ENCODE measurements at regions not wholly inside any gene's neighbourhood (a gene's known extent, or its start where the extent isn't known, plus 50 kb on each side); places are given as distances from the start of the nearest gene placed in this dataset.

- TF ChIP-seq PATZ1 (CRISPR knock-in tag; IDR thresholded peaks at IDR 0.05; ENCODE audit: borderline replicate concordance) = peak; percentile 87
- peak; percentile 99 for TF ChIP-seq CREB5 (CRISPR knock-in tag; IDR thresholded peaks at IDR 0.05; ENCODE audit: low read depth)
- peak; percentile 57; the same call in 1 of the 2 replicates for TF ChIP-seq ZNF8 (CRISPR knock-in tag; IDR thresholded peaks at IDR 0.05)
- TF ChIP-seq ZNF70 (CRISPR knock-in tag; IDR thresholded peaks at IDR 0.05) = no peak
- 0 out of 2 replicates have a peak, but pooled peaks have one; percentile 52 for TF ChIP-seq CSDC2 (CRISPR knock-in tag; IDR thresholded peaks at IDR 0.05)
- TF ChIP-seq ZFP30 (CRISPR knock-in tag; IDR thresholded peaks at IDR 0.05) = 0 out of 2 replicates have a peak, but pooled peaks have one; percentile 1
- TF ChIP-seq BACH2 (CRISPR knock-in tag; IDR thresholded peaks at IDR 0.05; ENCODE audit: borderline replicate concordance) = no peak
- peak; percentile 34; the same call in 1 of the 2 replicates for TF ChIP-seq TOX (CRISPR knock-in tag; IDR thresholded peaks at IDR 0.05; ENCODE audit: borderline replicate concordance)
- TF ChIP-seq TCF4 (CRISPR knock-in tag; IDR thresholded peaks at IDR 0.05; ENCODE audit: borderline replicate concordance) = peak; percentile 90
Measured at GRCh38 chr5:68872088-68872839, 221.6 kb upstream of the SLC30A5 start (continued).

- peak; percentile 37; the same call in 2 of the 3 replicates for ATAC-seq
- TF ChIP-seq ZC3H10 (CRISPR knock-in tag; IDR thresholded peaks at IDR 0.05) (no peak), CSRNP3 (CRISPR knock-in tag; IDR thresholded peaks at IDR 0.05) (no peak), ESRRG (CRISPR knock-in tag; IDR thresholded peaks at IDR 0.05) (no peak), GLIS3 (CRISPR knock-in tag; IDR thresholded peaks at IDR 0.05) (no peak), ZNF70 (CRISPR knock-in tag; IDR thresholded peaks at IDR 0.05) (no peak), CREB5 (CRISPR knock-in tag; IDR thresholded peaks at IDR 0.05; ENCODE audit: low read depth) (no peak), ARNTL (CRISPR knock-in tag; IDR thresholded peaks at IDR 0.05; ENCODE audit: borderline replicate concordance, low read depth) (no peak), ZNF8 (CRISPR knock-in tag; IDR thresholded peaks at IDR 0.05) (no peak), OSR1 (CRISPR knock-in tag; IDR thresholded peaks at IDR 0.05) (no peak), BACH2 (CRISPR knock-in tag; IDR thresholded peaks at IDR 0.05; ENCODE audit: borderline replicate concordance) (no peak), ISL1 (CRISPR knock-in tag; IDR thresholded peaks at IDR 0.05) (no peak), PPARA (CRISPR knock-in tag; IDR thresholded peaks at IDR 0.05; ENCODE audit: borderline replicate concordance) (no peak), ZNF565 (CRISPR knock-in tag; conservative IDR thresholded peaks at IDR 0.05; ENCODE audit: low read depth) (no peak), SNAI2 (CRISPR knock-in tag; IDR thresholded peaks at IDR 0.05) (no peak), TCF4 (CRISPR knock-in tag; IDR thresholded peaks at IDR 0.05; ENCODE audit: borderline replicate concordance) (no peak), PATZ1 (CRISPR knock-in tag; IDR thresholded peaks at IDR 0.05; ENCODE audit: borderline replicate concordance) (no peak), ZFP3 (CRISPR knock-in tag; IDR thresholded peaks at IDR 0.05) (no peak), POU6F1 (CRISPR knock-in tag; IDR thresholded peaks at IDR 0.05; ENCODE audit: borderline replicate concordance, low read depth) (no peak), RARB (CRISPR knock-in tag; IDR thresholded peaks at IDR 0.05) (no peak), TSHZ2 (CRISPR knock-in tag; IDR thresholded peaks at IDR 0.05) (no peak)
Measured at GRCh38 chr5:68873198-68873597, 220.6 kb upstream of the SLC30A5 start.

Data from SK-N-SH treated with all-trans-retinoic acid at 6 μM for 48 hours (cell line).